ENCODE measurements at regions not wholly inside any gene's neighbourhood (a gene's known extent, or its start where the extent isn't known, plus 50 kb on each side); places are given as distances from the start of the nearest gene placed in this dataset.

DNA sequence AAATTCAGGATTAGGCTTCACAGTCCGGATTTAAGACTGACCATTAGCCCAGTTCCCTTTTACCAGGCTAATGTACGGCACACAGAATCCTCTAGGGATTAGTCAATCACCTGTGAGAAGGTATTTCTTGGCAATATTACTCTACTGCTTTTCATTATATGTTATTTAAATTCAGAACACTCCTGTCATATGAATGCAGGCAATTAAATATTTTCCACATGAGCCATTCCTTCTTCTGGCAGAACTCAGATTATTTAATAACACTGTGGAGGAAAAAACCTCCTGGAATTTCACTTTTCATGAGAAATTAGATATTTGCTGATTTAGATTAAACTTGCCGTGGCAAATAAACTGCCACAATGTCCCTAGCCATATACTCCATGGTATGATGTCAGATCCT, 1357.5 kb upstream of the C9orf72 start:
- WGBS (ENCODE audit: low lambda C conversion rate) = 1% methylated on average over 3 of the region's 3 CpGs
- intact Hi-C loops (cut with micrococcal nuclease; ENCODE audit: unreplicated experiment) = no loop called here
- ChIA-PET POLR2A (no interaction called here), CTCF (ENCODE audit: low intra/inter-chr PET ratio, low total read pairs) (no interaction called here)
- TF ChIP-seq, protein P1, sequence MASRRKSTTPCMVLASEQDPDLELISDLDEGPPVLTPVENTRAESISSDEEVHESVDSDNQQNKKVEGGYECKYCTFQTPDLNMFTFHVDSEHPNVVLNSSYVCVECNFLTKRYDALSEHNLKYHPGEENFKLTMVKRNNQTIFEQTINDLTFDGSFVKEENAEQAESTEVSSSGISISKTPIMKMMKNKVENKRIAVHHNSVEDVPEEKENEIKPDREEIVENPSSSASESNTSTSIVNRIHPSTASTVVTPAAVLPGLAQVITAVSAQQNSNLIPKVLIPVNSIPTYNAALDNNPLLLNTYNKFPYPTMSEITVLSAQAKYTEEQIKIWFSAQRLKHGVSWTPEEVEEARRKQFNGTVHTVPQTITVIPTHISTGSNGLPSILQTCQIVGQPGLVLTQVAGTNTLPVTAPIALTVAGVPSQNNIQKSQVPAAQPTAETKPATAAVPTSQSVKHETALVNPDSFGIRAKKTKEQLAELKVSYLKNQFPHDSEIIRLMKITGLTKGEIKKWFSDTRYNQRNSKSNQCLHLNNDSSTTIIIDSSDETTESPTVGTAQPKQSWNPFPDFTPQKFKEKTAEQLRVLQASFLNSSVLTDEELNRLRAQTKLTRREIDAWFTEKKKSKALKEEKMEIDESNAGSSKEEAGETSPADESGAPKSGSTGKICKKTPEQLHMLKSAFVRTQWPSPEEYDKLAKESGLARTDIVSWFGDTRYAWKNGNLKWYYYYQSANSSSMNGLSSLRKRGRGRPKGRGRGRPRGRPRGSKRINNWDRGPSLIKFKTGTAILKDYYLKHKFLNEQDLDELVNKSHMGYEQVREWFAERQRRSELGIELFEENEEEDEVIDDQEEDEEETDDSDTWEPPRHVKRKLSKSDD (CRISPR knock-in tag; IDR thresholded peaks at IDR 0.05; ENCODE audit: low read depth) = no peak
- TF ChIP-seq ZNF333 (CRISPR knock-in tag; IDR thresholded peaks at IDR 0.05; ENCODE audit: borderline replicate concordance) = no peak
- no peak for TF ChIP-seq AKAP8 (CRISPR knock-in tag; IDR thresholded peaks at IDR 0.05)
- no peak for TF ChIP-seq KLF6 (CRISPR knock-in tag; IDR thresholded peaks at IDR 0.05)
- in situ Hi-C loops (cut with HindIII; ENCODE audit: extremely low pct_ligation_motif_present, low pct_unique_long_range_greater_than_20kb) = no loop called here
- Histone ChIP-seq H4K20me1 (ENCODE audit: insufficient read depth, low read length) (no peaks in the 10 kb centered on the region), H3K27me3 (ENCODE audit: control insufficient read depth in 1 of 2, insufficient read depth in 2 of 2, low read length in 2 of 2) (no peaks in the 10 kb centered on the region), H3K4me1 (ENCODE audit: insufficient read depth, low read length) (no peaks in the 10 kb centered on the region), H3K36me3 (replicated peaks in 1 of 2; ENCODE audit: control insufficient read depth in 1 of 2, insufficient read depth in 2 of 2, low read length in 2 of 2) (no peaks in the 10 kb centered on the region), H3K9me3 (ENCODE audit: low read length) (no peaks in the 10 kb centered on the region), H3K27ac (ENCODE audit: extremely low read length, insufficient read depth, low read length) (no peak overlapping the region), H3K9ac (ENCODE audit: insufficient read depth, low read depth, low read length) (no peak overlapping the region), H3K4me2 (ENCODE audit: low read depth, low read length) (no peak overlapping the region), H3K79me2 (ENCODE audit: insufficient read depth, low read length) (no peaks in the 10 kb centered on the region), H3K4me3 (replicated peaks in 1 of 3; ENCODE audit: insufficient read depth in 1 of 3, low read depth in 2 of 3, low read length in 3 of 3) (no peak overlapping the region), H2AFZ (ENCODE audit: low read length) (no peak overlapping the region)
- BruUV-seq (replicated peaks) = no TSS peak
- DNase-seq (ENCODE audit: low spot score) (no peak), FAIRE-seq (no peak), ATAC-seq (no peak)

DNA sequence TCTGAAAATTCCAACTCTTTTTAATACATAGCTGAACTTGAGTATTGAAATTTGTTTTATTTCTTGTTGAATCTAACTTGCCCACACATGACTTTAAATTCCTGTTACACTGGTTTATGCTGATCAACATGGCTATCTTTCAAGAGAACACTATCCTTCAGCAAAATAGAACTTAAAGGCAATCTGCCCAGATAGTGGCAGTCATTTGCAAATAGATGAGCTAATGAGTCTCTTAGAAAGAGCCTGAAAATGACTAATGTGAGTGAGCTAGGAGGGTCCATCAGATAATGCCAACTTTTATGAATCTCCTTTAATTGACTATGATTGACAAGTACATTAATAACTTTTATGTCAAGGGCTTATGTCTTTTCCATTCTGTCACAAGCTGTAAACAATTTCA, 1360.8 kb upstream of the C9orf72 start:
- DNase-seq (ENCODE audit: low spot score) (no peak), ATAC-seq (no peak), FAIRE-seq (no peak)
- ChIA-PET POLR2A (no interaction called here), CTCF (ENCODE audit: low intra/inter-chr PET ratio, low total read pairs) (no interaction called here)
- H2AFZ ChIP-seq (ENCODE audit: low read length) = no peak overlapping the region
- in situ Hi-C loops (cut with HindIII; ENCODE audit: extremely low pct_ligation_motif_present, low pct_unique_long_range_greater_than_20kb) (no loop called here), intact Hi-C loops (cut with micrococcal nuclease; ENCODE audit: unreplicated experiment) (no loop called here)
- no peaks in the 10 kb centered on the region for H3K79me2 ChIP-seq (ENCODE audit: insufficient read depth, low read length)
- H3K27ac ChIP-seq (ENCODE audit: extremely low read length, insufficient read depth, low read length) = no peak overlapping the region
- no peak overlapping the region for H3K9ac ChIP-seq (ENCODE audit: insufficient read depth, low read depth, low read length)
- H3K9me3 ChIP-seq (ENCODE audit: low read length) = no peaks in the 10 kb centered on the region
- no peak overlapping the region for H3K4me2 ChIP-seq (ENCODE audit: low read depth, low read length)
- no peaks in the 10 kb centered on the region for H3K4me1 ChIP-seq (ENCODE audit: insufficient read depth, low read length)
- no peaks in the 10 kb centered on the region for H3K36me3 ChIP-seq (replicated peaks in 1 of 2; ENCODE audit: control insufficient read depth in 1 of 2, insufficient read depth in 2 of 2, low read length in 2 of 2)
- no peaks in the 10 kb centered on the region for H4K20me1 ChIP-seq (ENCODE audit: insufficient read depth, low read length)
- no peak for TF ChIP-seq KDM4B (CRISPR knock-in tag; IDR thresholded peaks at IDR 0.05)
- no peak for TF ChIP-seq JDP2 (CRISPR knock-in tag; IDR thresholded peaks at IDR 0.05; ENCODE audit: borderline replicate concordance)
- no peak for TF ChIP-seq ZNF451 (CRISPR knock-in tag; IDR thresholded peaks at IDR 0.05)
- TF ChIP-seq, protein P2, sequence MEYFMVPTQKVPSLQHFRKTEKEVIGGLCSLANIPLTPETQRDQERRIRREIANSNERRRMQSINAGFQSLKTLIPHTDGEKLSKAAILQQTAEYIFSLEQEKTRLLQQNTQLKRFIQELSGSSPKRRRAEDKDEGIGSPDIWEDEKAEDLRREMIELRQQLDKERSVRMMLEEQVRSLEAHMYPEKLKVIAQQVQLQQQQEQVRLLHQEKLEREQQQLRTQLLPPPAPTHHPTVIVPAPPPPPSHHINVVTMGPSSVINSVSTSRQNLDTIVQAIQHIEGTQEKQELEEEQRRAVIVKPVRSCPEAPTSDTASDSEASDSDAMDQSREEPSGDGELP (IDR thresholded peaks at IDR 0.05; ENCODE audit: borderline replicate concordance, low read depth) = no peak
- no peak for TF ChIP-seq ZFY (CRISPR knock-in tag; IDR thresholded peaks at IDR 0.05)
- TF ChIP-seq ZNF446 (CRISPR knock-in tag; IDR thresholded peaks at IDR 0.05) = no peak
- no peak for TF ChIP-seq ZNF784 (CRISPR knock-in tag; IDR thresholded peaks at IDR 0.05; ENCODE audit: borderline replicate concordance)
- no peak for TF ChIP-seq CREB3 (CRISPR knock-in tag; IDR thresholded peaks at IDR 0.05)
- H3K27me3 ChIP-seq (ENCODE audit: control insufficient read depth in 1 of 2, insufficient read depth in 2 of 2, low read length in 2 of 2) = no peaks in the 10 kb centered on the region
- no peak overlapping the region for H3K4me3 ChIP-seq (replicated peaks in 1 of 3; ENCODE audit: insufficient read depth in 1 of 3, low read depth in 2 of 3, low read length in 3 of 3)
- no TSS peak for BruUV-seq (replicated peaks)
